Activated naive CD4-positive, alpha-beta T cell (primary cell): ENCODE measurements at regions not wholly inside any gene's neighbourhood (a gene's known extent, or its start where the extent isn't known, plus 50 kb on each side); places are given as distances from the start of the nearest gene placed in this dataset.
"Not testable (repeated sequence)": the region's sequence is repeated elsewhere in the genome, so short reads cannot be mapped to it uniquely, and the experiment has no call there.

Source experiments
- DNase-seq, 4 experiments: peaks; one replicate each; lab custom pipeline; 2025; lab: John Stamatoyannopoulos, UW

DNA sequence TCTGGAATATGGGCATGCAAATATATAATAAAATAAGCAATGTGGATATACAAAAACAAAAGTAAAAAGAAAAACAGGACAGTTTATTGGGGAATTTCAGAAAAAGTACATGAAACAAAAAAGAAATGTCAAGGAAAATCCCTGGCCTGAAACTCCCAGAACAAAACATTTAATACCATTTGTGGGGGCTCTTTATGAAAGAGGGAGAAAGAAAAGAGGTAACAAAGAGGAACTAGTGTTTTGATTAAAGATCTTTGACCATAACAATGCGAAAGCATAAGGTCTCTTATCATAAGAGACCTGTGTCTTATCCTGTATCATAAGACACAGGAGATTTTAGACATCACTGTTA, 88.6 kb upstream of the ARID1B start:
- no peak for DNase-seq

DNA sequence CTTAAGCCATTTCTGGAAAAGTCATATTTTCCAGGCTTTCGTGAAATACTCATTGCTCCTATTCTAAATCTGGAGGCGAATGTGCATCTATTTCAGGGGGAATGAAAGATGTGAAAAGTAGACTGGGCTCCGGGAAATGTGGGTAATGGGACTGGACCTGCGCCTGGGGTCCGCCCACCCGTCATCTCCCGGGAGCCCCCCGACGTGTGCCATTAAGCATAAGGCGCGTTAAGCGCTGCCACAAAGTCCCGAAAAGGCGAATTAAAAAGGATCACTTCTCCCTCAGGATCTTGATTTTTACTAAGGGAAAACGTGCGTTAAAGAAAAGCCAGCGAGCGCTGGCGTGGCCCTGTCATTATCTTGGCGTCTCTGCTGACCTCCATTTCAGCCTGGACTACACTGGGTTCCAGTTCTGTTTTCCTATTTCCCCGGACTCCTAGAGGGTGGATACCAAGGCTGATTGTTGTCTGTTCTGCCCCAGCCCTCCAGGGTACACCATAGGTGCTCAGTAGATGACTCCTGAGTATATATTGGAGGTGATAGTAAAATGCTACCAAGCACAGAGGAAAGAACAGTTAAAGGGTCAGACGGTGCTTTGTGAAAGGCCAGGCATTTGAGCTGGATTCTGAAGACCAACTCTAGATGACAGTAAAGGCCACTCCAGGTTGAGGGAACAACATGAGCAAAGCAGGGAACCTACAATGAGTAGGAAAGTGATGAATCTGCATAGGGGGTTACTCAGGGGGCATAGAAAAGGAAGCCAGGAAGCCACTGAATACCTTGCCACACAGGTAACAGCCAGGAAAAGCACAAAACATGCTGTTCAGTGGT, 89.2 kb upstream of the ARID1B start:
- no peak for DNase-seq

DNA sequence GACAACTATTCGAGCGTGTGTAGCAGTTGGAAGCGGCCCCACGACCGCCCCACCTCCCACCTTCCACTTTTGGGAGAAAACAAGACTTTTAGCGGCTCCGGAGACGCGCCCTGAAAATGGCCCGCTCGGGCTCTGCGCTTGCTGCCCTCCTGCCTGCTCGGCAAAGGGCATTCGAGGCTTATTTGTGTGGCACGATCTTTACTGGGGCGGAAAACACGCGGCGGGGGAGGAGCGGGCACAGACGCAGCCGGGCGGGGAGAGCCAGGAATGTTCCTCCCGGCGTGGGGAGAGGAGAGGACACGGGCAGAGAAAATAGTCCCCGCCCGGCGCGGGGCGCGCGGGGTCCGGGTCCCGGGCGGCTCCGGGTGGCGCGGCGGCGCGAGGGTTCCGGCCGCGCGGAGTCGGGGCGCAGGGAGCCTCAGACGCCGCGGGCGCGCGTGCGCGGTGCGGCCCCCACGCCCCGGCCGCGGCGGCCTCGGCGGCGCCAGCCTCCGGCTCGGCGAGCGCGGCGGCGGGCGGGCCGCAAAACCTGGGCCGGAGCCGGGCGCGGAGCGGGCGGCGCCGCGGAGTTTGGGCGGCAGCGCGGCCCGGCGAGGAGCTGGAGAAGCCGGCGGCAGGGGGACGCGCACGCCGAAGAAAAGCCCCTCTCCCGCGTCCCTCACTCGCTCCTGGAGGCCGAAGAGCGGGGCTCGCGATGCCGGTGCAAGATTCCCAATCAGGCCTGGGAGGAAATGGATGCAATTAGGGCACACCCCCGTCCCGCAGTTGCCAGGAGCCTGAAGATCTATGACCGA, 90.0 kb upstream of the ARID1B start:
- DNase-seq = peak; percentile 54 to 76 (median 60)

DNA sequence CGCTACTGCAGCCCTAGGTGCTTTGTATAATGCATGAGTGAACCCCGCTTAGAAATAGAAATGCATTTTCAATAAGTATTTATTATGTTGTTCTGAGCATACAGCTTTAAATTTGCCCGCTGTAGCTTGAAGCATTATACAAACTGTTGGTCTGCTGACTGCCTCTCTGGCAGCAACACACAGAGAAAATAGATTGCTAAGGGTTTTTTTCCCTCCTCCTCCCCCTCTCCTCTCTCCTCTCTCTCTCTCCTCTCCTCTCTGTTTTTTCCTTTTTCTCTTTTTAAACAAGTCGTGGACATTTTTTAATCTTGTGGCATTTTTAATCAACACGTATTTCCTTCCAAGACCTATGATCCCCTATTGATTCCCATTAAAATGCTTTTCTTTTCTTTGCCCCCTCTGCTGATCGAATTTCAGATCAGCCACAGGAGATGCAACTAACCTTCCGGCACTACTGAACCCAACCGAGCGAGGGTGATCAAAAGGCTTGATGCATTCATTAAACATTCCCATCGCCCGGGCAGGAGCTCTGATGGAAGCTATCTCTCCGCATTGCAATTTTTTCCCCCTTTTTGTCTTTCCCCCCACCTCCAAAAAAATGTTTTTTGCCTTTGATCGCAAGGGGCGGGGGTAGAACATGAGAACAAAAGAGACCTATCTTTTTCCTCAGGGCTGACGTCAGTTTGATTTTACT, 90.7 kb upstream of the ARID1B start:
- peak in 1 of 4 experiments; percentile 35 for DNase-seq

DNA sequence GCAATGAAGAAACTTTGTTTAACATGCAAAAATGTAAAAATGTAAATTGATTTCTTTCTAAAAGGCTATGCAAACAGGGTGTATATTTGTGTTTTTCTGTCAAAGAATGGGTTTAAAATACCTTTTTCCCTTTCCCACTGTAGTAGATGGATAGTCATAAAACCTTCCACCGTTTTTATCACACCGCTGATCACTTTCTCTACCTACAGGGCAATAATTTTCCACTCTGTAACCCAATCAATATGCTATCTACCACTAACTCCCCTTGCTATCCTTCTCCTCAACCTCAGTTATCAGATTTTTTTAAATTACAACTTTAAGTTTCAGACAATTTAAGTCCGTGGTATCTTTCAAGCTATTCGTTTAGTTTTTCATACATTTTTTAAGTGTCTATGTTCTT, 91.4 kb upstream of the ARID1B start:
- no peak for DNase-seq

DNA sequence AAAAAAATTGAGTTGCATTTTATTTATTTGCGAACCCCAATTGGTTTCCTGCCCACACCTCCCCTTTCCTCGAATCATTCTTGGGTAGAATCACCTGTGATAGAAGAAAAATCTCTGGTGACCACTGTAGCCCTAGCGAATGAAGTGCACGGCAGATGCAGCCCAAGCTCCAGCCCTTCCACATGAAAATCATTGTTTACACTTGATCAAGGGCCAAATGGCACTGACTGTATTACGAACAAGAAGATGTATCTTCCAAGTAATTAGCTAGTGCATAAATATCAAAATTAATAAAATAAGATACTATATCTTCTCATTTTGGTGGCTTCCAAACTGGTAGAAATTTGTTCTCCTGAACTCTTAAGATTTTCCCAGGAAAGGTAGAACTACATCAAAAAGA, 93.4 kb upstream of the ARID1B start:
- DNase-seq = no peak

DNA sequence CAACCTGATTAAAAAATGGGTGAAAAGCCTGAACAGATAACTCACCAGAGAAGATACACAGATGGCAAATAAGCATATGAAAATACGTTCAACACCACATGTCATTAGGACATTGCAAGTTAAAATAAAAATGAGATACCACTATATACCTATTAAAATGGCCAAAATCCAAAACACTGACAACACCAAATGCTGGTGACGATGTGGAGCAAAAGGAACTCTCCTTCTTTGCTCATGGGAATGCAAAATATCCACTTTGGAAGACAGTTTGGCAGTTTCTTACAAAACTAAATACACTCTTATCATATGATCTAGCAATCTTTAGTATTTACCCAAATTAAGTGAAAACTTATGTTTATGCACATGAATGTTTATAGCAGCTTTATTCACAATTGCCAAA, 100.5 kb upstream of the ARID1B start:
- no peak for DNase-seq

DNA sequence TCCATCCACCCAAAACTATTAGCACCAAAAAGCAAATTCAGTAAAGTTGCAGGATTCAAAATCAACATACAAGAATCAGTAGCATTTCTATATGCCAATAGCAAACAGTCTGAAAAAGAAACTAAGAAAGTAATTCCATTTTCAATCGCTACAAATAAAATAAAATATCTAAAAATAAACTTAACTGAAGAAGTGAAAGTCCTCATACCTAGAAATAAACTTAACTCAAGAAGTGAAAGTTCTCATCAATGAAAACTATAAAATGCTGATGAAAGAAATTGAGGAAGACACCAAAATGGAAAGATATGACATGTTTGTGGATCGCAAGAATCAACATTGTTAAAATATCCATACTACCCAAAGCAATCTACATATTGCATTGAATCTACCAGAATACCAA, 103.0 kb upstream of the ARID1B start:
- no peak for DNase-seq

DNA sequence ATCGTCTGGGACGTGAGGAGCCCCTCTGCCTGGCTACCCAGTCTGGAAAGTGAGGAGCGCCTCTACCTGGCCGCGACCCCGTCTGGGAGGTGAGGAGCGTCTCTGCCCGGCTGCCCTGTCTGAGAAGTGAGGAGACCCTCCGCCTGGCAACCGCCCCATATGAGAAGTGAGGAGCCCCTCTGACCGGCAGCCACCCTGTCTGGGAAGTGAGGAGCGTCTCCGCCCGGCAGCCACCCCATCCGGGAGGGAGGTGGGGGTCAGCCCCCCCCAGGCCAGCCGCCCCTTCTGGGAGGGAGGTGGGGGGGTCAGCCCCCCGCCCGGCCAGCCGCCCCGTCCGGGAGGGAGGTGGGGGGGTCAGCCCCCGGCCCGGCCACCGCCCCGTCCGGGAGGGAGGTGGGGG, 107.1 kb upstream of the ARID1B start:
- not testable (repeated sequence) for DNase-seq

DNA sequence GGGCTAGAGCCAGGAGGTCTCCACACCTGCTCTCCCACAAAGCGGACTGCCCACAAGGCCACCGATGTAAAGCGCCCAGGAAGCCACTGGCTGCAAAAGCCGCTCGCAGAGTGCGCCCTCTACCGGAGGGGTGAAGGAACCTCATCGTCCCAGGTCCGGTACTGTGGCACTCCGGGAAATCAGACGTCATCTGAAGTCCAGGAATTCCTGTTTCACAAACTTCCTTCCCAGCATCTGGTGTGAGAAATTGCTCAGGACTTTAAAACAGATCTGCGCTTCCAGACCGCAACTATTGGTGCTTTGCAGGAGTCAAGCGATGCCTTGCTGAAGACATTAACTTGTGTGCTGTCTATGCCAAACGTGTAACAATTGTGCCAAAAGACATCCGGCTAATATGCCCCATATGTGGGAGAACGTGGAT, 115.1 kb upstream of the ARID1B start:
- no peak for DNase-seq

DNA sequence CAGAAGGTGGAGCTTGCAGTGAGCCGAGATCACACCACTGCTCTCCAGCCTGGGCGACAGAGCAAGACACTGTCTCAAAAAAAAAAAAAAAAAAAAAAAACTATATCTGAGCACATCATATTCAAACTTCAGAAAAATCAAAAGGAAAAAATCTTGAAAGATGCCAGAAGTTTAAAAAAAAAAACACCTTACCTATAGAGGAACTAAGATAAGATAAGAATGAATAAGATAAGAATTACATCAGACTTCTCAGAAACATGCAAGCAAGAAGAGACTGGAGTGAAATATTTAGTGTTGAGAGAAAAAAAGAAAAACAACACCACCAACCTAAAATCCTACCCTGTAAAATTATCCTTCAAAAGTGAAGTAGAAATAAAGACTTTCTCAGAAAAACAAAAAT, 116.8 kb upstream of the ARID1B start:
- DNase-seq = no peak

DNA sequence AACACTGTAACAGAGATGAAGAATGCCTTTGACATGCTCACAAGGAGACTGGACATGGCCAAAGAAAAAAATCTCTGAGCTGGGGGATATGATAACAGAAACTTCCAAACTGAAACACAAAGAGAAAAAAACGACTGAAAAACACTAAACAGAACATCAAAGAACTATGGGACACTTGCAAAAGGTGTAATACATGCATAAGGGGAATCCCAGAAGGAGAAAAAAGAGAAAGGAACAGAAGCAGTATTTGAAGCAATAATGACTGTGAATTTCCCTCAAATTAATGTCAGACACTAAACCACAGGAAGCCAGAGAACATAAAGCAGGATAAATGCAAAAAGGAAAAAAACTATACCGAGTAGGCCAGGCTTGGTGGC, 117.4 kb upstream of the ARID1B start:
- no peak for DNase-seq

DNA sequence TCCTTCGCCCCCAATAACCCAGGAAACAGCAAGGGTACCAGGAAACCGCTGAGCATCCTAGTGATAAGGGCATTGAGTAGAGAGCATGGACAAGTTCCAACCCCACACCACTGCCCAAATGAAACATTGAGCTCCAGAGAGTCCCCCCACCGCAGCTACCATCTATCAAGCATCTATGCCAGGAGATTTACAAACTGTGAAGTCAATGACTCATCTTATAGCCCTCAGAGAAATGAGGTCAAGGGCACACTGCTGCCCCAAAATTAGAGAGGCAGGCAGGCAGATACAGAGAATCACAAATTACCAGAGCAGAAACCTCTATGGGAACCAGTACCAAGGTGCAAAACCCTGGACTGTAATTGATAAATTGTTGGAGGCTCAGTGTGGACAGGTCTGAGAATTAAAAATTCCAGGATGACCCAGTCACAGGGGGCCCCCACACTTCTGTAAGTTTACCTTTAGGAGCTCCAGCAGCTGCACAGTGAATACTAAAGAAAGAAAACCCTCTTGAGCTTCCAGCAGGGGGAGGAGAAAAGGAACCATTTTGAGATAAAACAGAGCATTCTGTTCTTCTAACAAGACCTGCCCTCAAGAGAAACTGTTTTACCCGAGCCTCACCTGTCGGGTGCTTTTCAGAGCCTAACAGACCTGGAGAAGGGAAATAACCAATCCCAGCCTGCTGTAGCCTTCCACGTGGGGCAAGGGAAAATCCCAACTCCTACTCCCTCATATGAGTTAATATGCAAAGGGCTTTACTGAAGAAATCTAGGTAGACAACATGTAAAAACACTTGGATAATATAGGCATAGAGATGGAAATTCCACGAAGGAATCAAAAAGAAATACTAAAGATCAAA, 118.0 kb upstream of the ARID1B start:
- DNase-seq = no peak

DNA sequence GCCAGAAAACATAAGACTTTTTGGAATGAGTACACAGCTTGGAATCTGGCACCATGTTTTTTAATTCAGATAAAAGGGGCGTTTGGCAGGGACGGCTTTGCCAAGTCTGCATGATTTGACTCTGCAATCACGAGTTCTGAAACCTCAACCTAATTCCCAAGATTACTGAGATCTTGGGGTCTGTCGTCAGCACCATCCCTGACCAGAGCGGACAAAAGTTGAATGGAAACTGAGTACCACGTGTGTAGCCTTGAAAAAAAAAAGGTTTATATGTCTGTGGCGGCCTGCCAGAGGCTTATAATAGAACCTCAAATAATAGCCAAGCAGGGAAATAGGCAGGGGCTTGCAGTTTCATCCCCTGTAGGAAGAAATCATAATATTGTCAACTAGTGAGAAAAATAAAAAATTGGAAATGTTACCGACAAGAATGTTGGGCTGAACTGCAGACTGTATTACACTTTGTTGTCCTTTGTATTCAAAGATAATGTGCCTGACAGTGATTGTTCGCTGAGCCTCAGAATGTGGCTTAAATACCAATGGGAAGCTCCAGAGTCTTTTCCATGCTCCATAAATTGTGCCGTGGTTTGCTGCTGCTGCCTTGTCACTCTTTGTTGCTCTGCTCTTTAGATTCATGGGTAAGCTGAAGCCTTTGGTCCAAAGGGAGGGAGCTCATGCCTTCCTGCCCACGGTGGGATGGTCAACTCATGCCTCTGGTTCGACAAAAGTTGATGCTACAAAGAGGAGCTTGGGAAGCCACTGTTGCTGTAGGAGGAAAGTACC, 118.8 kb upstream of the ARID1B start:
- DNase-seq = no peak

DNA sequence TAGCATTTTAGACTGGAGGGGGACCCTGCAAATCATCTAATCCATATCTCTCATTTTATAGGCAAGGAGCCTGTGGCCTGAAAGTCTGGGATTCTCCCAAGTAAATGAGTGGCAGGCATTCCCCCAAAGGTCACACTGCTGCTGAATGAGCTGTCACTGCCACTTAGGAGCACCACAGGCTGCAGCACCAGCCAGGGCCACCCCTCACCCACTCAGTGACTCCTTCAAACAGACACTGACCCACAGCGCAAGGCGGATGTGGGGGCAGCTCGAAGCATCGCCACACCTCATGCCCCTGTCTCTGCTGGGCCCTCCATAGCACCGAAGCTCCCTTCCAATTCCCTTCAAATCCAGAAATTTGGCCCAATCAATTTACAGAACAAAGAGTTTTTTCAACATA, 119.9 kb upstream of the ARID1B start:
- no peak for DNase-seq

DNA sequence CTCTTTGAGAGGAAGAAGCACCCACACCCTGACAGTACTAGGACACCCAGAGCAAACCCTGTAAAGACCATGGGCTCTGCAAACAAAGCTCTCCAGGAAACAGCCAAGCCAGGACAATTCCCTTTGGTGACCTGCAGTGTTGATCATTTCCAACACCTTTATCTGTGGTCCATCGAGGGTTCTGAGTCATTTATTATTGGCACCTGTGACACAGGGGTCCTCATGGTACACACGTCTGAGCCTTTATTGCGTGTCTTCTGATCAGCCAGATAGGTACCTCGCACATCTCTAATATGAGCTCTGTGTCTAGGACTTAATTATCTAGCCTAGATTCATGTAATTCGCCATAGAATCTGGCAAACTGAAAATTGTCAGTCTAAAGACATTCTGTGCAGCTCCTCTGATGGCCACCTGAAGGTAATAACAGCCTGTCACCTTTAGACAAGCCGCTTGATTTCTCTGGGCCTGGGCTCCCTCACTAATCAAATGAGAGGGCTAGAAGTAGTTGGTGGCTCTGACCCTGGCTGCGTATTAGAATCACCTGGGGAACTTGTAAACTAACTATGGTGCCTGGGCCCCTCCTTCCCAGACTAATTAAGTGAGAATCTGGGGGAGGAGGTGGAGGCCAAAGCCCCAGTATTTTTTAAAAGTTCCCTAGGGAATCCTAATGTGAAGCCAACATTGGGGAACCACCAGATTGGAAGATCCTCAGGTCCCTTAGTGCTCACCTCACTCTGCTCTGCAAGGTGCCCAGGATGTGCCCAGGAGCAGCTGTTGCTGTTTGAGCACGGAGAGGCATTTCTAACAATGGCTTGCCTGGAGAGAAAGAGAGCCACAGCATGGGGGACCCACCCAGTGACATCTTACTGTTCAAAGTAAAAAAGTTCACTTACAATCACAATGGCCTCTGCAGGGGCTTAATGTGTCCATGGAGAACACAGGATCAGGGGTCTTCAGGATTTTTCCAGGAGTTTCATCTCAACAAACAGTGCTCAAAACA, 122.0 kb upstream of the ARID1B start:
- no peak for DNase-seq

DNA sequence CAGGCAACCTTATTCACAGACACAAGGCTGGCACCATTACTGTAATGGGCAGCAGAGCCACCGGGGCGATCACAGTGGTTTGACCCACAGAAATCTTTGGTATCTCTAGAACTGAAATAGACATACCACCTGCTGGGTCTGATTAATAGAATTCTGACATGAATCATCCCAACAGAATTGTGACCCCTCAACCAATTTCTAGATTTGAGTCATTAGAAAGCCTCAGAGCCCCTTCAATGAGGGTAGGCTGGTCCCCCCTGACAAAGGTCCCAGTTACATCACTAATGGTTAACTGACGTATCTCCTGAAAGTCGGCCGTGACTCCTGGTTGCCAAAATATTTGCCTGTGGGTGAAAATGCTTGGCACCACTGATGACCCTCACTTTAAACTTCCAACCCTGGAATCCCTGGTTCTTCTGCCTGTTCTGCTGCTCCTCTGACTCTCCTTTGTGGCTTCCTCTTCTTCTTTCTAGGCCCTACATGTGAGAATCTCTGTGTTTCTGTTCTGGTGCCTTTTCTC, 124.9 kb upstream of the ARID1B start:
- no peak for DNase-seq

DNA sequence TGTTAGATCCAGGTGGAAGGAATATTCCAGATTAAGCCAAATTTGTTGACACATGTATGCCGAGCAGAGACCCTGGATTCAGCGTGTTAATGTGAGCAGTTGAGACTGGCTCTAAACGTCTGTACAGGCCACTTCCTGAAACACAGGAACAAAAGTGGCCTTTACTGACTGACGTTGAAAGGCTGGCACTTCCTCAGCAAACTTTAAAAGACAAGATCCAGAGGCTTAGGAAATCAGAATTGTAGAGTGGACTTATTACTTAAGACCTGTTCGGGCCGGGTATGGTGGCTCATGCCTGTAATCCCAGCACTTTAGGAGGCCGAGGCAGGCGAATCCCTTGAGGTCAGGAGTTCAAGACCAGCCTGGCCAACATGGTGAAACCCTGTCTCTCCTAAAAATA, 125.7 kb upstream of the ARID1B start:
- DNase-seq = no peak

DNA sequence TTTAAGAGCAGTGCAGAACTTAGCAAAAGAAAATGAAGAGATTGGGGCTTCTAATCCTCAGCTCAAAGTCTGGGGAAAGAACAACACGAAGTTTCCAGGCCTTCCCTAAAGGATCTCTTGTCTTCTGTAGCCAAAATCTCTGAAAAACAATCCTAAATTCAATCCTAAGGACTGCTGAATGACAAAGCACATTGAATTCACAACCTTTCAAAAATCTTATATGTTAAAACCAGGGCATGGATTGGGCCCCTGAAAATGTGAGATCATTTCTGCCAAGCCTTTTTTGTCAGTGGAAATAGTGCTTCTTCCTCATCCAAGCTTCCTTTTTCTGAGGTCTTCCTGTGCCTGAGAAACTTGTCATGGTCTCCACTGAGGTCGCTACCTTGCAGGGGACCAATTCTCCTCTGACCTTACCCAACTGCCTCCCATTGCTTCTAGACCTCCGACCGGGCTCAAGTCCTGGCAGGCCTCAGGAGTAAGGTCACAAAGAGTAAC, 126.2 kb upstream of the ARID1B start:
- no peak for DNase-seq

DNA sequence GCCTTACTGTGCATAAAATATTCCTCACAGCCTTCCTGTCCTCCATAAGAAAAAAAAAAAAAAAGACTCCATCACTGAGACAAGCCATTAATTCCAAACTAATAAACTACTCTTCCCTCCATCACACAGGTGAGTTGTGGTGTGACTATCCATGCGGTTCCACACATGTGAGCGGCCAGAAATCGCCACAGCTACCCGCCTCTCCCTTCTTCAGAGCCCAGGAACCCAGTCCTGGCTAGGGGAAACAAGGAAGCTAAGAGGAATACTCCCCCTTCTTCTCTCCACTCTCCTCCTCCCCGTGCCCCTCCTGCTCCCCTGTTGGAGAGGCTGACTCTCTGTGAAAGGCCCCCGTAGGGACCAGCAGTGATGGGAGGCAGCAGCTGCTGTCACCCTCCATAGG, 128.6 kb upstream of the ARID1B start:
- DNase-seq = no peak
